ENCODE measurements at regions not wholly inside any gene's neighbourhood (a gene's known extent, or its start where the extent isn't known, plus 50 kb on each side); places are given as distances from the start of the nearest gene placed in this dataset.

DNA sequence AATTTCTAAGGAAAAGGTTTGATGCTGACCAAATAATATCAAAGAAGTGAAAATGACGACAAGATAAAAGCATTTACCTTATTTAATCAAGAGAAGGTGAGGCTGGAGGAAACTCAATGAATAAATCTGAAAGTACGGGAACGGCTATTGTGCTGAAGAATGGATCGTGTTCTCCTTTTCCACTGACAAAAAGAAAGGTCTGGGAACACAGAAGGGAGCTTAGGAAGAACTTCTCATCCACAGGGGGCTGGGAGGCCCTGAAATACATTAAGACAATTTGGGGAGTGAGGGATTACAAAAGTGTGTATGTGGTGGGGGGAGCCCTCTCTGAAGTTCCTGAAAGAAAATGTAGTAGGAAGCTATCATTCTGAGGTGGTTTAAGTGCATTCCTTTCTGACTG, 582.3 kb downstream of the SLC4A3 start:
- DNase-seq (ENCODE audit: low read depth), result no peak
- TF ChIP-seq, protein P1, sequence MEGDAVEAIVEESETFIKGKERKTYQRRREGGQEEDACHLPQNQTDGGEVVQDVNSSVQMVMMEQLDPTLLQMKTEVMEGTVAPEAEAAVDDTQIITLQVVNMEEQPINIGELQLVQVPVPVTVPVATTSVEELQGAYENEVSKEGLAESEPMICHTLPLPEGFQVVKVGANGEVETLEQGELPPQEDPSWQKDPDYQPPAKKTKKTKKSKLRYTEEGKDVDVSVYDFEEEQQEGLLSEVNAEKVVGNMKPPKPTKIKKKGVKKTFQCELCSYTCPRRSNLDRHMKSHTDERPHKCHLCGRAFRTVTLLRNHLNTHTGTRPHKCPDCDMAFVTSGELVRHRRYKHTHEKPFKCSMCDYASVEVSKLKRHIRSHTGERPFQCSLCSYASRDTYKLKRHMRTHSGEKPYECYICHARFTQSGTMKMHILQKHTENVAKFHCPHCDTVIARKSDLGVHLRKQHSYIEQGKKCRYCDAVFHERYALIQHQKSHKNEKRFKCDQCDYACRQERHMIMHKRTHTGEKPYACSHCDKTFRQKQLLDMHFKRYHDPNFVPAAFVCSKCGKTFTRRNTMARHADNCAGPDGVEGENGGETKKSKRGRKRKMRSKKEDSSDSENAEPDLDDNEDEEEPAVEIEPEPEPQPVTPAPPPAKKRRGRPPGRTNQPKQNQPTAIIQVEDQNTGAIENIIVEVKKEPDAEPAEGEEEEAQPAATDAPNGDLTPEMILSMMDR (IDR thresholded peaks at IDR 0.05; ENCODE audit: low read length, missing control alignments), result no peak
- H3K4me3 ChIP-seq (replicated peaks; ENCODE audit: low read depth, low read length), result no peak overlapping the region

DNA sequence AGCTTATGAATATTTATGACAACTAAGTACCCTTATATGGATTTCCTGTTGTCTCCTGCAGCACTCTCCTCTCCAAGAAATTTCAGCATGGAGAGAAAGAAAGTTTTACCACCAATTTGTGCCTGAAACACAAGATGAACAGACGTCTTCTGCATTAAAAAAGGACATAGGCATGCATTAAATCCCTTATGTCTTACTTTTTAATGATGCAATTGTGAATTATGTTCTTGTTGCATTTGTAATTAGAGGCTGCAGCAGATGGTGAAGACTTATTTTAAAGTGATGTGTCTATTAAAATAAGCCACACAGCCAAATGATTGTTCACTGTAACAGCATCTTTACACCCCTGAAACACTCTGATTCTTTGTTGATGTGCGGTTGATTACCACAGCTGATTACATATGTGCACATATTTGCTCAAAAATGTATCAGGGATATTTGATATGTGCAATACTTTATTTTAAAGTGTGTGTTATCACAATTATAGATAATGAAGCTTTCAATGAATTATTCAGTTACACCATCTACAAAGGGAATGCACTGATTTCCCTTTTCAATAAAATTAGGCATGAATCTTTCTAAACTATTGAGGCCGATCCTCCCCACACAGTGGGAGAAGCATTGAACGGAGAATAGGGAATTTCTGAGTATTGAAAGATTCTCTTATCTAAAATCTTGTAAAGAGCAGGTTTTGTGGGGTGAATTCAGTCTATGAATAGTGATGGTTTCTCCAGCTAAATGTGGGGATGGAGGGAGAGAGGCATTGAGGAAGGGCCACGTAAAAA, 585.1 kb downstream of the SLC4A3 start:
- no peak for DNase-seq (ENCODE audit: low read depth)
- TF ChIP-seq, protein P1 (IDR thresholded peaks at IDR 0.05; ENCODE audit: low read length, missing control alignments), result no peak
- no peak overlapping the region for H3K4me3 ChIP-seq (replicated peaks; ENCODE audit: low read depth, low read length)

DNA sequence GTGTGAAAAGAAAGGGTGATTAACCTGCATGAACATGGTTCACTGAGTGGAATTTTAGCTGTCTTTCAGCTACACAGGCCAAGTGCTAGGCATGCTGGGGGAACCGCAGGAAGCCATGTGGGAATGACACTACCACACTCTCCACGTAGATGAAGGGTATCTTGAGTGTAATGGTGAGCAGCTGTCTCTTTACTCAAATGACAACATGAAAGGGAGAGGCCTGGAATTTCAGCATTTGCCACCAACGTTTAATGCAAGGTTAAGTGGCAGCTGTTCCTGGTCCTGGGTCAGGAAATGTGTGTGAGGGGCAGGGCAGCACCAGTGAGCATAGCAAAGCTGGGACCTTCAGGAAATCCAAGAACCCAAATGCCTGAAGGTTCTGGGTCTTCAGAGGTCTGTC, 588.4 kb downstream of the SLC4A3 start:
- no peak for DNase-seq (ENCODE audit: low read depth)

DNA sequence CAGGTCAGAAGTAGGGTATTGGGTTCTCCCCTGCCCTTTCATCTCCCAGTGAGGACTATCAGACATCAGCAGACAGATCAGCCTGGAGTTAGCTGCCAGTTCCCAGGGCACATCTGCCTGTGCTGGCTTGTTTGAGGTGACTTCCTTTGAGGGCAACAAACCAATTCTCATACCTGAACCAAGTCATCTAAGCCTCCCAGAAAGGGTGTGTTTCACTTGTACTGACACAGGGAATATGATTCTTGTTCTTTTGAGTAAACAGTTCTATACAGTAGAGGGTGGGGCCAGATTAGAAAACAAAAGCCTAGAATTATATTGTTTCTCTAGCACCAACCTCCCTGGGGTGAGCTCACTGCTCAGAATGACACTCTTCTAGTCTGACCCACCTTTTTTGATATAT, 591.9 kb downstream of the SLC4A3 start:
- no peak overlapping the region for H3K4me3 ChIP-seq (replicated peaks; ENCODE audit: low read depth, low read length)
- TF ChIP-seq, protein P1 (IDR thresholded peaks at IDR 0.05; ENCODE audit: low read length, missing control alignments), result no peak
- DNase-seq (ENCODE audit: low read depth), result no peak

More for the DNA sequence above, 588.4 kb downstream of the SLC4A3 start:
- TF ChIP-seq, protein P1 (IDR thresholded peaks at IDR 0.05; ENCODE audit: low read length, missing control alignments), result no peak
- no peak overlapping the region for H3K4me3 ChIP-seq (replicated peaks; ENCODE audit: low read depth, low read length)

DNA sequence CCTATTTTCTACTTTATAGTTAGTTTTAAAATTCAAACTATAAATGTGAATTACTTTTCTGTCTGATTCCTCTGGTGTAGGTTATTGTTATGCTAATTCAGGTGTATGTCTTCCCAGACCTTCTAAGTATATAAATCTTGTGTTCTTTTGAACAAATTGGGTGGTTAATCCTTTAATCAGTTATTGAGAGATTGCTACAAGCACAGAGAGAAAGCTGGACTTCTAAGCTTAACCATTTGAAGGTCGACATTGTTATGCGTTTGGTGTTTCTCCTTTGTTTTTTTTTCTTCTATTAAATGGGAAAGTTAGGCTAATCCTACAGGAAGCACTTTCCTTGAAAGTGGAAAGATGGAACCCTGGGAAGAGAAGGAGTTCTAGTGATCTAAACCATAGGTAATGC, 592.6 kb downstream of the SLC4A3 start:
- no peak overlapping the region for H3K4me3 ChIP-seq (replicated peaks; ENCODE audit: low read depth, low read length)
- DNase-seq (ENCODE audit: low read depth), result no peak
- TF ChIP-seq, protein P1 (IDR thresholded peaks at IDR 0.05; ENCODE audit: low read length, missing control alignments), result no peak

DNA sequence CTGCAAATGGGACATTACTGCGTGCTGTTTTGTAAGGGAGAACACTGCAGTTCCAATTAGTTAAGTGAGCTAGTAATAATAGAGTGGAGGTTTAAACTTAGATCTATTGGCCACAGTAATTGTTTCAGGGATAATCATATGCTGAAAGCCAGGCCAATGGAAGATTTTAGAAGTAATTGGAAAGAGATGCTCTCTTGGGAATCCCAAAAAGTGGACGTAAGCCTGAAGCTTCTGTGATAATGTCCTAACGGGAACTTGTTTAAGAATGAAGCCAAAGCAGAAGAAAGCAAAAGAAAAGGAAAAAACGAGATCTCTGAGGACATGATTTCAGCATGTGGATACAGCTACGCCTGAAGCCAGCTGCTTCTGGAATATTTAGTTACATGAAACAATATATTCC, 594.6 kb downstream of the SLC4A3 start:
- no peak for DNase-seq (ENCODE audit: low read depth)
- TF ChIP-seq, protein P1 (IDR thresholded peaks at IDR 0.05; ENCODE audit: low read length, missing control alignments), result no peak

More for the DNA sequence above, 594.6 kb downstream of the SLC4A3 start:
- no peak overlapping the region for H3K4me3 ChIP-seq (replicated peaks; ENCODE audit: low read depth, low read length)
